ENCODE measurements at regions not wholly inside any gene's neighbourhood (a gene's known extent, or its start where the extent isn't known, plus 50 kb on each side); places are given as distances from the start of the nearest gene placed in this dataset.

DNA sequence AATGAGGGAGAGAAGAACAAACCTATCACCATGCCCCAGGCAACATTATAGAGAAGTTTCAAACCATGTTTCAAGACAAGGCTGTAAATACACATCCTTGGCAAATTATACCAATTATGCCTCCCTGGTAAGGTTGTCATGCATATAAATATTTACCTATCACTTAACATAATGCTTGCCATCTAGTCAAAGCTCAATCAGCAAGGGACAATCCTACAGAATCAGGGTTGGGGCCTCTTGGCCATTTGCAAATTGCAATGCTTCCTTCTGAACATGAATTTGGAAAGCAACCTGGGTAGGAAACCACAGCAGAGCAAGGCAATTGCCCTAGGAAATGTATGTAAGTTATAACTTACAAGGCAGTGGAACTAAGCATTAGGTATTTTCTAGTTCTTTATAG, 907.2 kb upstream of the CDH2 start:
- TF ChIP-seq SNAI2 (CRISPR knock-in tag; IDR thresholded peaks at IDR 0.05) (no peak), TOX (CRISPR knock-in tag; IDR thresholded peaks at IDR 0.05; ENCODE audit: borderline replicate concordance) (no peak), ISL1 (CRISPR knock-in tag; IDR thresholded peaks at IDR 0.05) (no peak), ZNF8 (CRISPR knock-in tag; IDR thresholded peaks at IDR 0.05) (no peak), ZFP30 (CRISPR knock-in tag; IDR thresholded peaks at IDR 0.05) (no peak), BACH2 (CRISPR knock-in tag; IDR thresholded peaks at IDR 0.05; ENCODE audit: borderline replicate concordance) (no peak), ZC3H10 (CRISPR knock-in tag; IDR thresholded peaks at IDR 0.05) (no peak), OSR1 (CRISPR knock-in tag; IDR thresholded peaks at IDR 0.05) (no peak), GLIS3 (CRISPR knock-in tag; IDR thresholded peaks at IDR 0.05) (no peak), PPARA (CRISPR knock-in tag; IDR thresholded peaks at IDR 0.05; ENCODE audit: borderline replicate concordance) (no peak), CSDC2 (CRISPR knock-in tag; IDR thresholded peaks at IDR 0.05) (no peak)
- TF ChIP-seq, protein P1, sequence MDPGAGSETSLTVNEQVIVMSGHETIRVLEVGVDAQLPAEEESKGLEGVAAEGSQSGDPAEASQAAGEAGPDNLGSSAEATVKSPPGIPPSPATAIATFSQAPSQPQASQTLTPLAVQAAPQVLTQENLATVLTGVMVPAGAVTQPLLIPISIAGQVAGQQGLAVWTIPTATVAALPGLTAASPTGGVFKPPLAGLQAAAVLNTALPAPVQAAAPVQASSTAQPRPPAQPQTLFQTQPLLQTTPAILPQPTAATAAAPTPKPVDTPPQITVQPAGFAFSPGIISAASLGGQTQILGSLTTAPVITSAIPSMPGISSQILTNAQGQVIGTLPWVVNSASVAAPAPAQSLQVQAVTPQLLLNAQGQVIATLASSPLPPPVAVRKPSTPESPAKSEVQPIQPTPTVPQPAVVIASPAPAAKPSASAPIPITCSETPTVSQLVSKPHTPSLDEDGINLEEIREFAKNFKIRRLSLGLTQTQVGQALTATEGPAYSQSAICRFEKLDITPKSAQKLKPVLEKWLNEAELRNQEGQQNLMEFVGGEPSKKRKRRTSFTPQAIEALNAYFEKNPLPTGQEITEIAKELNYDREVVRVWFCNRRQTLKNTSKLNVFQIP (CRISPR knock-in tag; IDR thresholded peaks at IDR 0.05; ENCODE audit: borderline replicate concordance, low read depth), result no peak
- no peak for ATAC-seq

DNA sequence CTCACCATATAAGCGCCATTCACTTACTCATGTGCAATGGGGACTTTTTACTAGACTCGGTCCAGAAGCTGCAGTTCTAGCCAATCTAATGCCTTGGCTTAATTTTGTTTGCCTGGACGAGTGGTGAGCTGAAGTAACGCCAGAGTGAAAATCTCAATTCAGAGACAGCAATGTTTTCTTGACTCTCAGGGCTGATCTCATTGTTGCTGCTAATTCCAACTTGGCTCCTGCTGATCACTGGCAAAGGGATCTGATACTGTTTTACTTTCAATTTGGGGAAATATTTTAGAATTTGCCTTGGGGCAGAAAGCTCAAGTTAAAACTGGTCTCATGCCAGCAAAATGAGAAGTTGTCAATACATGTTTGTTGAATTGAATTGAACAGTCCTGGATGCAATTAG, 906.6 kb upstream of the CDH2 start:
- no peak for TF ChIP-seq ZNF70 (CRISPR knock-in tag; IDR thresholded peaks at IDR 0.05)
- no peak for TF ChIP-seq RARB (CRISPR knock-in tag; IDR thresholded peaks at IDR 0.05)
- no peak for TF ChIP-seq ISL1 (CRISPR knock-in tag; IDR thresholded peaks at IDR 0.05)
- no peak for ATAC-seq

DNA sequence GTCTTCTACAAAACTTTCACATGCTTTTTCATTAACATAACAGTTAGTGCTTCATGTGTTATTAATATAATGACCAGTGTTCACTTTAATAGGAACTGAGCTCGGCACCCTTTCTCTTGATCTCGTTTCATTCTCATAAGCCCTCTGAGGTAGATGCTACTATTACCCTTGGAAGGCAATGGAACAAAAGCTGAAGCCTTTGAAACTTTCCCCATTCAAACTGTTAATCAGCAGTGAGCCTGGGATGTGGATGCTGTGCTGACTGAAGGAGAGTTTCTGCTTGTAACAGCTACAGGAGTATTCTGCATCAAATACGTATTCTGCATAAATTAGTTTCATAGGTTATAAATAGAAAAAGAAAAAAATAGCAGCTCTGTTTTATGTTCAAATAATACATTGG, 904.0 kb upstream of the CDH2 start:
- no peak for TF ChIP-seq ESRRG (CRISPR knock-in tag; IDR thresholded peaks at IDR 0.05)
- no peak for TF ChIP-seq SNAI2 (CRISPR knock-in tag; IDR thresholded peaks at IDR 0.05)
- TF ChIP-seq, protein P2, sequence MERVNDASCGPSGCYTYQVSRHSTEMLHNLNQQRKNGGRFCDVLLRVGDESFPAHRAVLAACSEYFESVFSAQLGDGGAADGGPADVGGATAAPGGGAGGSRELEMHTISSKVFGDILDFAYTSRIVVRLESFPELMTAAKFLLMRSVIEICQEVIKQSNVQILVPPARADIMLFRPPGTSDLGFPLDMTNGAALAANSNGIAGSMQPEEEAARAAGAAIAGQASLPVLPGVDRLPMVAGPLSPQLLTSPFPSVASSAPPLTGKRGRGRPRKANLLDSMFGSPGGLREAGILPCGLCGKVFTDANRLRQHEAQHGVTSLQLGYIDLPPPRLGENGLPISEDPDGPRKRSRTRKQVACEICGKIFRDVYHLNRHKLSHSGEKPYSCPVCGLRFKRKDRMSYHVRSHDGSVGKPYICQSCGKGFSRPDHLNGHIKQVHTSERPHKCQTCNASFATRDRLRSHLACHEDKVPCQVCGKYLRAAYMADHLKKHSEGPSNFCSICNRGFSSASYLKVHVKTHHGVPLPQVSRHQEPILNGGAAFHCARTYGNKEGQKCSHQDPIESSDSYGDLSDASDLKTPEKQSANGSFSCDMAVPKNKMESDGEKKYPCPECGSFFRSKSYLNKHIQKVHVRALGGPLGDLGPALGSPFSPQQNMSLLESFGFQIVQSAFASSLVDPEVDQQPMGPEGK (CRISPR knock-in tag; IDR thresholded peaks at IDR 0.05; ENCODE audit: borderline replicate concordance), result no peak
- no peak for TF ChIP-seq ARNTL (CRISPR knock-in tag; IDR thresholded peaks at IDR 0.05; ENCODE audit: borderline replicate concordance, low read depth)
- no peak for TF ChIP-seq BACH2 (CRISPR knock-in tag; IDR thresholded peaks at IDR 0.05; ENCODE audit: borderline replicate concordance)
- TF ChIP-seq, protein P3, sequence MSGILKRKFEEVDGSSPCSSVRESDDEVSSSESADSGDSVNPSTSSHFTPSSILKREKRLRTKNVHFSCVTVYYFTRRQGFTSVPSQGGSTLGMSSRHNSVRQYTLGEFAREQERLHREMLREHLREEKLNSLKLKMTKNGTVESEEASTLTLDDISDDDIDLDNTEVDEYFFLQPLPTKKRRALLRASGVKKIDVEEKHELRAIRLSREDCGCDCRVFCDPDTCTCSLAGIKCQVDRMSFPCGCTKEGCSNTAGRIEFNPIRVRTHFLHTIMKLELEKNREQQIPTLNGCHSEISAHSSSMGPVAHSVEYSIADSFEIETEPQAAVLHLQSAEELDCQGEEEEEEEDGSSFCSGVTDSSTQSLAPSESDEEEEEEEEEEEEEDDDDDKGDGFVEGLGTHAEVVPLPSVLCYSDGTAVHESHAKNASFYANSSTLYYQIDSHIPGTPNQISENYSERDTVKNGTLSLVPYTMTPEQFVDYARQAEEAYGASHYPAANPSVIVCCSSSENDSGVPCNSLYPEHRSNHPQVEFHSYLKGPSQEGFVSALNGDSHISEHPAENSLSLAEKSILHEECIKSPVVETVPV (CRISPR knock-in tag; IDR thresholded peaks at IDR 0.05), result no peak
- TF ChIP-seq ZC3H10 (CRISPR knock-in tag; IDR thresholded peaks at IDR 0.05), result no peak
- TF ChIP-seq RARB (CRISPR knock-in tag; IDR thresholded peaks at IDR 0.05), result no peak
- no peak for TF ChIP-seq ZFP3 (CRISPR knock-in tag; IDR thresholded peaks at IDR 0.05)
- TF ChIP-seq ZNF70 (CRISPR knock-in tag; IDR thresholded peaks at IDR 0.05), result no peak
- no peak for TF ChIP-seq ZFP30 (CRISPR knock-in tag; IDR thresholded peaks at IDR 0.05)
- TF ChIP-seq ZNF8 (CRISPR knock-in tag; IDR thresholded peaks at IDR 0.05), result no peak
- TF ChIP-seq CSDC2 (CRISPR knock-in tag; IDR thresholded peaks at IDR 0.05), result no peak
- no peak for TF ChIP-seq ISL1 (CRISPR knock-in tag; IDR thresholded peaks at IDR 0.05)
- TF ChIP-seq TOX (CRISPR knock-in tag; IDR thresholded peaks at IDR 0.05; ENCODE audit: borderline replicate concordance), result no peak
- TF ChIP-seq, protein P4, sequence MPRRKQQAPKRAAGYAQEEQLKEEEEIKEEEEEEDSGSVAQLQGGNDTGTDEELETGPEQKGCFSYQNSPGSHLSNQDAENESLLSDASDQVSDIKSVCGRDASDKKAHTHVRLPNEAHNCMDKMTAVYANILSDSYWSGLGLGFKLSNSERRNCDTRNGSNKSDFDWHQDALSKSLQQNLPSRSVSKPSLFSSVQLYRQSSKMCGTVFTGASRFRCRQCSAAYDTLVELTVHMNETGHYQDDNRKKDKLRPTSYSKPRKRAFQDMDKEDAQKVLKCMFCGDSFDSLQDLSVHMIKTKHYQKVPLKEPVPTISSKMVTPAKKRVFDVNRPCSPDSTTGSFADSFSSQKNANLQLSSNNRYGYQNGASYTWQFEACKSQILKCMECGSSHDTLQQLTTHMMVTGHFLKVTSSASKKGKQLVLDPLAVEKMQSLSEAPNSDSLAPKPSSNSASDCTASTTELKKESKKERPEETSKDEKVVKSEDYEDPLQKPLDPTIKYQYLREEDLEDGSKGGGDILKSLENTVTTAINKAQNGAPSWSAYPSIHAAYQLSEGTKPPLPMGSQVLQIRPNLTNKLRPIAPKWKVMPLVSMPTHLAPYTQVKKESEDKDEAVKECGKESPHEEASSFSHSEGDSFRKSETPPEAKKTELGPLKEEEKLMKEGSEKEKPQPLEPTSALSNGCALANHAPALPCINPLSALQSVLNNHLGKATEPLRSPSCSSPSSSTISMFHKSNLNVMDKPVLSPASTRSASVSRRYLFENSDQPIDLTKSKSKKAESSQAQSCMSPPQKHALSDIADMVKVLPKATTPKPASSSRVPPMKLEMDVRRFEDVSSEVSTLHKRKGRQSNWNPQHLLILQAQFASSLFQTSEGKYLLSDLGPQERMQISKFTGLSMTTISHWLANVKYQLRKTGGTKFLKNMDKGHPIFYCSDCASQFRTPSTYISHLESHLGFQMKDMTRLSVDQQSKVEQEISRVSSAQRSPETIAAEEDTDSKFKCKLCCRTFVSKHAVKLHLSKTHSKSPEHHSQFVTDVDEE (CRISPR knock-in tag; IDR thresholded peaks at IDR 0.05), result no peak
- TF ChIP-seq, protein P5, sequence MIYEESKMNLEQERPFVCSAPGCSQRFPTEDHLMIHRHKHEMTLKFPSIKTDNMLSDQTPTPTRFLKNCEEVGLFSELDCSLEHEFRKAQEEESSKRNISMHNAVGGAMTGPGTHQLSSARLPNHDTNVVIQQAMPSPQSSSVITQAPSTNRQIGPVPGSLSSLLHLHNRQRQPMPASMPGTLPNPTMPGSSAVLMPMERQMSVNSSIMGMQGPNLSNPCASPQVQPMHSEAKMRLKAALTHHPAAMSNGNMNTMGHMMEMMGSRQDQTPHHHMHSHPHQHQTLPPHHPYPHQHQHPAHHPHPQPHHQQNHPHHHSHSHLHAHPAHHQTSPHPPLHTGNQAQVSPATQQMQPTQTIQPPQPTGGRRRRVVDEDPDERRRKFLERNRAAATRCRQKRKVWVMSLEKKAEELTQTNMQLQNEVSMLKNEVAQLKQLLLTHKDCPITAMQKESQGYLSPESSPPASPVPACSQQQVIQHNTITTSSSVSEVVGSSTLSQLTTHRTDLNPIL (CRISPR knock-in tag; IDR thresholded peaks at IDR 0.05; ENCODE audit: low read depth), result no peak
- no peak for TF ChIP-seq GLIS3 (CRISPR knock-in tag; IDR thresholded peaks at IDR 0.05)
- TF ChIP-seq ZNF565 (CRISPR knock-in tag; conservative IDR thresholded peaks at IDR 0.05; ENCODE audit: low read depth), result no peak
- no peak for TF ChIP-seq TCF4 (CRISPR knock-in tag; IDR thresholded peaks at IDR 0.05; ENCODE audit: borderline replicate concordance)
- no peak for ATAC-seq

Data from SK-N-SH treated with all-trans-retinoic acid at 6 μM for 48 hours (cell line).